Natural killer cell (primary cell): ENCODE measurements at regions not wholly inside any gene's neighbourhood (a gene's known extent, or its start where the extent isn't known, plus 50 kb on each side); places are given as distances from the start of the nearest gene placed in this dataset.

ENCODE experiments used
- ATAC-seq, 3 donors: fragments of 150-1000 bp in 2 of 3; fragments of 200-7000 bp in 1 of 3; cut with Tn5 transposase; 1 replicate in 1 of 3; 2 replicates in 2 of 3; pipeline ENCODE4 v1.10.0; 2021; ENCODE audit warnings: mild to moderate bottlenecking in 2 of 3, moderate library complexity in 2 of 3
- DNase-seq, 2 donors: peaks; one replicate each; pipeline versions ENCODE4 v3.0.0 to v3.0.0-alpha.2; 2013 to 2021; ENCODE audit warnings: mixed read lengths in 1 of 2
- H3K27ac ChIP-seq: one replicate; pipeline ENCODE4 v1.5.1; 2013; ENCODE audit warnings: mild to moderate bottlenecking, low read length
- H3K27me3 ChIP-seq: one replicate; pipeline ENCODE4 v1.6.1; 2013; ENCODE audit warnings: low read length; ENCODE audit not compliant: control insufficient read depth, insufficient read depth
- H3K36me3 ChIP-seq: one replicate; pipeline ENCODE4 v1.6.1; 2013; ENCODE audit warnings: low read length; ENCODE audit not compliant: control insufficient read depth, insufficient read depth
- H3K4me1 ChIP-seq: one replicate; pipeline ENCODE4 v1.6.1; 2013; ENCODE audit warnings: low read length; ENCODE audit not compliant: control insufficient read depth, insufficient read depth
- H3K4me3 ChIP-seq: one replicate; pipeline ENCODE4 v1.5.1; 2013; ENCODE audit warnings: low read length
- H3K9me3 ChIP-seq: one replicate; pipeline ENCODE4 v1.6.1; 2013; ENCODE audit warnings: low read length; ENCODE audit not compliant: control insufficient read depth, insufficient read depth
- H3K27ac Mint-ChIP-seq, 2 donors: one replicate each; pipeline ENCODE4 v1.8.0; 2022; ENCODE audit warnings: mild to moderate bottlenecking in 2 of 2, mixed read lengths in 2 of 2, moderate library complexity in 1 of 2
- H3K27me3 Mint-ChIP-seq, 2 donors: one replicate each; pipeline ENCODE4 v1.8.0; 2022; ENCODE audit warnings: low read depth in 2 of 2, mixed read lengths in 2 of 2
- H3K36me3 Mint-ChIP-seq: one replicate; pipeline ENCODE4 v1.8.0; 2022; ENCODE audit warnings: mixed read lengths
- H3K4me1 Mint-ChIP-seq, 2 donors: one replicate each; pipeline ENCODE4 v1.8.0; 2022; ENCODE audit warnings: mixed read lengths in 2 of 2
- H3K4me3 Mint-ChIP-seq: one replicate; pipeline ENCODE4 v1.8.0; 2022; ENCODE audit warnings: mild to moderate bottlenecking, moderate library complexity, mixed read lengths
- H3K9me3 Mint-ChIP-seq, 2 donors: one replicate each; pipeline ENCODE4 v1.8.0; 2022; ENCODE audit warnings: mixed read lengths in 2 of 2
- CTCF ChIP-seq: fragments of 200-600 bp; IDR thresholded peaks from one replicate; pipeline ENCODE4 v1.8.0; 2022; ENCODE audit warnings: antibody characterized with exemption
- WGBS: methylation state at CpG from one replicate; pipeline ENCODE4 v1.1.7; 2013; ENCODE audit warnings: missing lambda C conversion rate; ENCODE audit not compliant: insufficient coverage; 5-methylcytosine and 5-hydroxymethylcytosine counted together
- intact Hi-C: fragments of 100-400 bp; cut with micrococcal nuclease; formaldehyde crosslinking; loops from one replicate; pipeline ENCODE4 v1.14.2; 2022

DNA sequence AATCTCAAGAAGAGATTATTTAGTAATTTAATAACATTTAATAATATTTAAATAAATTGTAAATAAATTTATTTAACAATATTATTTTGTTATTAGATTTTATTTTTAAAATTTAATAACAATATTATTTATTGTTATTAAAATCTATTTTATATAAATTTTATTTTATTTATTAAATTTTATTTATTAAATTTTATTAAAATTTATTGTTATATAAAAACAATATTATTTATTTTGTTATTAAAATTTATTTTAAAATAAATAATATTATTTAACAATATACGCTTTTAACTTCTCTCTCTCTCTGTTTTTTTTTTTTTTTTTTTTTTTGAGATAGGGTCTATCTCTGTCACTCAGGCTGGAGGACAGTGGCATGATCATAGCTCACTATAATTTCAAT is 347.1 kb upstream of the LRRC7 start:
- DNase-seq = no peak
- Histone ChIP-seq H3K27ac (no peak overlapping the region), H3K4me3 (no peak overlapping the region), H3K4me1 (no peaks in the 10 kb centered on the region), H3K36me3 (no peaks in the 10 kb centered on the region), H3K27me3 (no peaks in the 10 kb centered on the region), H3K9me3 (no peaks in the 10 kb centered on the region)
- H3K27ac Mint-ChIP-seq = no peak overlapping the region
- peaks cover 0 to 11% of the 10 kb centered on the region in 2 donors for H3K9me3 Mint-ChIP-seq
- no peaks in the 10 kb centered on the region for H3K36me3 Mint-ChIP-seq
- no CpG with 5 or more reads among the region's 1 CpG for WGBS
- intact Hi-C loops = no loop called here
- no peaks in the 10 kb centered on the region for H3K27me3 Mint-ChIP-seq
- no peak for TF ChIP-seq CTCF
- H3K4me3 Mint-ChIP-seq = no peak overlapping the region
- ATAC-seq = no peak
- H3K4me1 Mint-ChIP-seq = no peaks in the 10 kb centered on the region

- no peaks in the 10 kb centered on the region for H3K36me3 ChIP-seq
- 58% methylated on average over 1 of the region's 1 CpG for WGBS
- no peaks in the 10 kb centered on the region for H3K4me1 Mint-ChIP-seq
- no peak overlapping the region for H3K27ac Mint-ChIP-seq
- H3K27me3 Mint-ChIP-seq = no peaks in the 10 kb centered on the region
- no peak overlapping the region for H3K4me3 Mint-ChIP-seq
- no peak overlapping the region for H3K4me3 ChIP-seq
- no peaks in the 10 kb centered on the region for H3K36me3 Mint-ChIP-seq
- no peaks in the 10 kb centered on the region for H3K4me1 ChIP-seq
- no peak for TF ChIP-seq CTCF
- intact Hi-C loops = no loop called here
- H3K9me3 Mint-ChIP-seq = peaks cover 0 to 5% of the 10 kb centered on the region in 2 donors
- H3K27ac ChIP-seq = no peak overlapping the region
- H3K27me3 ChIP-seq = no peaks in the 10 kb centered on the region
- ATAC-seq (no peak), DNase-seq (no peak)
- H3K9me3 ChIP-seq = no peaks in the 10 kb centered on the region
Measured at GRCh38 chr1:69221524-69221923, 346.2 kb upstream of the LRRC7 start.

DNA sequence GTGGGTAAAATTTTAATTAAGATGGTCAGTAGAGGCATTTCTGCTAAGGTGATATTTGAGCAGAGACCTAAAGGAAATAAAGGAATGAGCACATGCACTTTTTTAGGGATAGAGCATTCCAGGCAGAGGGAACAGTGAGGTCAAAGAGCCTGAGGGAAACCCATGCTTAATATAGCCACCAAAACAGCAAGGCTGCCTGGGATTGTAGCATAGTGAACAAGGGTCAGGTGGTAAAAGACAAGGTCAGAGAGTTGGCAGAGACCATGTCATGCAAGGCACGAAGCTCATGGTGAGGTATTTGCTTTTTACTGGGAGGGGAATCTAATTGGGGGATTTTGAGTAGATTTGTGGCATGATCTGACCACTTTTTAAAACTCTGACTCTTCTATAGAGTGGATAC is 344.6 kb upstream of the LRRC7 start:
- Mint-ChIP-seq H3K4me3 (no peak overlapping the region), H3K4me1 (no peaks in the 10 kb centered on the region), H3K9me3 (peaks cover 0 to 7% of the 10 kb centered on the region in 2 donors), H3K27ac (no peak overlapping the region), H3K27me3 (no peaks in the 10 kb centered on the region), H3K36me3 (no peaks in the 10 kb centered on the region)
- 53% methylated on average over 1 of the region's 1 CpG for WGBS
- Histone ChIP-seq H3K36me3 (no peaks in the 10 kb centered on the region), H3K4me3 (no peak overlapping the region), H3K4me1 (no peaks in the 10 kb centered on the region), H3K27ac (no peak overlapping the region), H3K27me3 (no peaks in the 10 kb centered on the region), H3K9me3 (no peaks in the 10 kb centered on the region)
- no peak for TF ChIP-seq CTCF
- intact Hi-C loops = no loop called here
- DNase-seq (no peak), ATAC-seq (no peak)

GRCh38 chr1:69228501-69228900 is 339.2 kb upstream of the LRRC7 start:
- no peaks in the 10 kb centered on the region for H3K4me1 Mint-ChIP-seq
- H3K27me3 Mint-ChIP-seq = no peaks in the 10 kb centered on the region
- TF ChIP-seq CTCF = no peak
- no peaks in the 10 kb centered on the region for H3K36me3 Mint-ChIP-seq
- DNase-seq (no peak), ATAC-seq (no peak)
- peaks cover 8 to 9% of the 10 kb centered on the region in 2 donors for H3K9me3 Mint-ChIP-seq
- Histone ChIP-seq H3K4me3 (no peak overlapping the region), H3K9me3 (no peaks in the 10 kb centered on the region), H3K36me3 (no peaks in the 10 kb centered on the region), H3K4me1 (no peaks in the 10 kb centered on the region), H3K27ac (no peak overlapping the region), H3K27me3 (no peaks in the 10 kb centered on the region)
- no peak overlapping the region for H3K4me3 Mint-ChIP-seq
- intact Hi-C loops = no loop called here
- 0% methylated on average over 1 of the region's 1 CpG for WGBS
- H3K27ac Mint-ChIP-seq = no peak overlapping the region
